Stimulated activated naive B cell treated with anti-CD40 and anti-IgM and Interleukin-4, amounts not matched to agents 10 μg/mL and 1 μg/mL and 100 μg/mL, for 72 hours (primary cell): ENCODE measurements at regions not wholly inside any gene's neighbourhood (a gene's known extent, or its start where the extent isn't known, plus 50 kb on each side); places are given as distances from the start of the nearest gene placed in this dataset.

Source experiments
- ATAC-seq, 2 donors: fragments of 150-1000 bp; cut with Tn5 transposase; replicated peaks; 2 replicates each; pipeline ENCODE4 v1.10.0; 2021; ENCODE audit warnings: moderate library complexity in 1 of 2
- DNase-seq: peaks from one replicate; pipeline ENCODE4 v3.0.0; 2021
- H3K27ac Mint-ChIP-seq: one replicate; pipeline ENCODE4 v1.8.0; 2022; ENCODE audit warnings: mild to moderate bottlenecking, mixed read lengths
- H3K27me3 Mint-ChIP-seq, 2 donors: one replicate each; pipeline ENCODE4 v1.8.0; 2022; ENCODE audit warnings: mixed read lengths in 2 of 2
- H3K36me3 Mint-ChIP-seq, 2 donors: one replicate each; pipeline ENCODE4 v1.8.0; 2022; ENCODE audit warnings: mixed read lengths in 2 of 2, mild to moderate bottlenecking in 1 of 2
- H3K4me1 Mint-ChIP-seq, 2 donors: one replicate each; pipeline ENCODE4 v1.8.0; 2022; ENCODE audit warnings: mixed read lengths in 2 of 2, mild to moderate bottlenecking in 1 of 2
- H3K4me3 Mint-ChIP-seq, 2 donors: one replicate each; pipeline ENCODE4 v1.8.0; 2022; ENCODE audit warnings: mild to moderate bottlenecking in 2 of 2, mixed read lengths in 2 of 2, moderate library complexity in 1 of 2
- H3K9me3 Mint-ChIP-seq, 2 donors: one replicate each; pipeline ENCODE4 v1.8.0; 2022; ENCODE audit warnings: mixed read lengths in 2 of 2, mild to moderate bottlenecking in 1 of 2

GRCh38 chr20:19943061-19943521, 74.1 kb upstream of the NAA20 start:
- Mint-ChIP-seq H3K4me1 (peaks cover 45 to 81% of the 10 kb centered on the region in 2 donors), H3K9me3 (peaks cover 0 to 6% of the 10 kb centered on the region in 2 donors), H3K27me3 (no peaks in the 10 kb centered on the region), H3K4me3 (no peak overlapping the region), H3K27ac (peak overlapping the region; percentile 81), H3K36me3 (peaks cover 0 to 12% of the 10 kb centered on the region in 2 donors)
- ATAC-seq (no peak), DNase-seq (no peak)

GRCh38 chr20:19944772-19945459, 72.2 kb upstream of the NAA20 start:
- peak; percentile 76 for DNase-seq
- peak overlapping the region; percentile 8 to 41 for H3K4me3 Mint-ChIP-seq
- H3K4me1 Mint-ChIP-seq = peaks cover 37 to 70% of the 10 kb centered on the region in 2 donors

GRCh38 chr20:19945732-19946670, 71.2 kb upstream of the NAA20 start:
- H3K4me1 Mint-ChIP-seq = peaks cover 31 to 62% of the 10 kb centered on the region in 2 donors
- peaks cover 0 to 6% of the 10 kb centered on the region in 2 donors for H3K36me3 Mint-ChIP-seq
- H3K27me3 Mint-ChIP-seq = peaks cover 0 to 1% of the 10 kb centered on the region in 2 donors
- peak overlapping the region; percentile 95 for H3K27ac Mint-ChIP-seq
- peak overlapping the region; percentile 8 to 44 for H3K4me3 Mint-ChIP-seq
- ATAC-seq (no peak), DNase-seq (no peak)
- peaks cover 0 to under 1% of the 10 kb centered on the region in 2 donors for H3K9me3 Mint-ChIP-seq

More at GRCh38 chr20:19944772-19945459, 72.2 kb upstream of the NAA20 start:
- Mint-ChIP-seq H3K36me3 (peaks cover 0 to 12% of the 10 kb centered on the region in 2 donors), H3K27ac (peak overlapping the region; percentile 95), H3K27me3 (no peaks in the 10 kb centered on the region), H3K9me3 (peaks cover 0 to 6% of the 10 kb centered on the region in 2 donors)
- peak; percentile 80 to 87 for ATAC-seq

- peak; percentile 74 to 75 for ATAC-seq
- DNase-seq = peak; percentile 51
- H3K4me3 Mint-ChIP-seq = no peak overlapping the region
- H3K36me3 Mint-ChIP-seq = peaks cover 0 to 3% of the 10 kb centered on the region in 2 donors
- peaks cover 31 to 58% of the 10 kb centered on the region in 2 donors for H3K4me1 Mint-ChIP-seq
- peak overlapping the region; percentile 11 for H3K27ac Mint-ChIP-seq
- H3K9me3 Mint-ChIP-seq = no peaks in the 10 kb centered on the region
- peaks cover 0 to 9% of the 10 kb centered on the region in 2 donors for H3K27me3 Mint-ChIP-seq
Measured at GRCh38 chr20:19947611-19948264, 69.4 kb upstream of the NAA20 start.

GRCh38 chr20:19949195-19949867, 67.8 kb upstream of the NAA20 start:
- peaks cover 3 to 6% of the 10 kb centered on the region in 2 donors for H3K36me3 Mint-ChIP-seq
- H3K4me3 Mint-ChIP-seq = no peak overlapping the region
- H3K27me3 Mint-ChIP-seq = peaks cover 0 to 9% of the 10 kb centered on the region in 2 donors
- H3K4me1 Mint-ChIP-seq = peaks cover 32 to 57% of the 10 kb centered on the region in 2 donors
- ATAC-seq (no peak), DNase-seq (no peak)
- H3K27ac Mint-ChIP-seq = no peak overlapping the region
- peaks cover 2 to 3% of the 10 kb centered on the region in 2 donors for H3K9me3 Mint-ChIP-seq

- ATAC-seq = no peak
- peaks cover 3 to 6% of the 10 kb centered on the region in 2 donors for H3K36me3 Mint-ChIP-seq
Measured at GRCh38 chr20:19950042-19950441, 67.1 kb upstream of the NAA20 start.

GRCh38 chr20:19952392-19952791, 64.8 kb upstream of the NAA20 start:
- no peak overlapping the region for H3K27ac Mint-ChIP-seq
- H3K9me3 Mint-ChIP-seq = peaks cover 2 to 3% of the 10 kb centered on the region in 2 donors

More at GRCh38 chr20:19950042-19950441, 67.1 kb upstream of the NAA20 start:
- no peak overlapping the region for H3K27ac Mint-ChIP-seq
- H3K27me3 Mint-ChIP-seq = peaks cover 0 to 9% of the 10 kb centered on the region in 2 donors
- peaks cover 2 to 3% of the 10 kb centered on the region in 2 donors for H3K9me3 Mint-ChIP-seq
- DNase-seq = no peak
- H3K4me3 Mint-ChIP-seq = no peak overlapping the region
- peaks cover 28 to 50% of the 10 kb centered on the region in 2 donors for H3K4me1 Mint-ChIP-seq

GRCh38 chr20:19953606-19954005, 63.6 kb upstream of the NAA20 start:
- no peak for ATAC-seq
- H3K27me3 Mint-ChIP-seq = peaks cover 0 to 9% of the 10 kb centered on the region in 2 donors
- peaks cover 3 to 6% of the 10 kb centered on the region in 2 donors for H3K36me3 Mint-ChIP-seq
- peak overlapping the region in 1 of 2 donors; percentile 41 for H3K4me3 Mint-ChIP-seq
- H3K27ac Mint-ChIP-seq = peak overlapping the region; percentile 42
- no peak for DNase-seq
- H3K9me3 Mint-ChIP-seq = peaks cover 2 to 3% of the 10 kb centered on the region in 2 donors
- H3K4me1 Mint-ChIP-seq = peaks cover 15 to 31% of the 10 kb centered on the region in 2 donors

More at GRCh38 chr20:19952392-19952791, 64.8 kb upstream of the NAA20 start:
- Mint-ChIP-seq H3K27me3 (peaks cover 0 to 9% of the 10 kb centered on the region in 2 donors), H3K4me3 (no peak overlapping the region), H3K36me3 (peaks cover 3 to 6% of the 10 kb centered on the region in 2 donors), H3K4me1 (peaks cover 15 to 37% of the 10 kb centered on the region in 2 donors)
- no peak for DNase-seq
- peak; percentile 3 to 13 for ATAC-seq

- H3K4me1 Mint-ChIP-seq = peaks cover 10 to 22% of the 10 kb centered on the region in 2 donors
- DNase-seq (no peak), ATAC-seq (no peak)
- H3K27me3 Mint-ChIP-seq = peaks cover 0 to under 1% of the 10 kb centered on the region in 2 donors
- H3K36me3 Mint-ChIP-seq = peaks cover 3 to 11% of the 10 kb centered on the region in 2 donors
- H3K9me3 Mint-ChIP-seq = peaks cover 2 to 3% of the 10 kb centered on the region in 2 donors
- H3K27ac Mint-ChIP-seq = no peak overlapping the region
- H3K4me3 Mint-ChIP-seq = no peak overlapping the region
Measured at GRCh38 chr20:19956976-19957375, 60.2 kb upstream of the NAA20 start.

- H3K27ac Mint-ChIP-seq = no peak overlapping the region
Measured at GRCh38 chr20:19958219-19958618, 58.9 kb upstream of the NAA20 start.

GRCh38 chr20:19958928-19959327, 58.2 kb upstream of the NAA20 start:
- DNase-seq = no peak
- no peak overlapping the region for H3K27ac Mint-ChIP-seq
- H3K9me3 Mint-ChIP-seq = no peaks in the 10 kb centered on the region
- peaks cover 5% of the 10 kb centered on the region in 2 donors for H3K4me1 Mint-ChIP-seq
- no peak overlapping the region for H3K4me3 Mint-ChIP-seq
- H3K27me3 Mint-ChIP-seq = no peaks in the 10 kb centered on the region
- peaks cover 0 to 5% of the 10 kb centered on the region in 2 donors for H3K36me3 Mint-ChIP-seq
- ATAC-seq = no peak

More at GRCh38 chr20:19958219-19958618, 58.9 kb upstream of the NAA20 start:
- peaks cover 2 to 3% of the 10 kb centered on the region in 2 donors for H3K9me3 Mint-ChIP-seq
- no peak overlapping the region for H3K4me3 Mint-ChIP-seq
- no peak for ATAC-seq
- no peak for DNase-seq
- peaks cover 3 to 8% of the 10 kb centered on the region in 2 donors for H3K36me3 Mint-ChIP-seq
- no peaks in the 10 kb centered on the region for H3K27me3 Mint-ChIP-seq
- H3K4me1 Mint-ChIP-seq = peaks cover 8 to 10% of the 10 kb centered on the region in 2 donors

- H3K4me1 Mint-ChIP-seq = no peaks in the 10 kb centered on the region
- no peaks in the 10 kb centered on the region for H3K27me3 Mint-ChIP-seq
- H3K27ac Mint-ChIP-seq = no peak overlapping the region
- ATAC-seq = no peak
- H3K9me3 Mint-ChIP-seq = no peaks in the 10 kb centered on the region
- DNase-seq = no peak
- no peak overlapping the region for H3K4me3 Mint-ChIP-seq
- H3K36me3 Mint-ChIP-seq = peaks cover 2 to 5% of the 10 kb centered on the region in 2 donors
Measured at GRCh38 chr20:19960745-19961144, 56.4 kb upstream of the NAA20 start.

- no peak for DNase-seq
- no peak for ATAC-seq
- H3K27ac Mint-ChIP-seq = no peak overlapping the region
- no peaks in the 10 kb centered on the region for H3K27me3 Mint-ChIP-seq
- peaks cover 2 to 5% of the 10 kb centered on the region in 2 donors for H3K36me3 Mint-ChIP-seq
- no peak overlapping the region for H3K4me3 Mint-ChIP-seq
- no peaks in the 10 kb centered on the region for H3K9me3 Mint-ChIP-seq
- no peaks in the 10 kb centered on the region for H3K4me1 Mint-ChIP-seq
Measured at GRCh38 chr20:19961293-19961692, 55.9 kb upstream of the NAA20 start.
